Lung (tissue), 11 donors: ENCODE measurements at regions not wholly inside any gene's neighbourhood (a gene's known extent, or its start where the extent isn't known, plus 50 kb on each side); places are given as distances from the start of the nearest gene placed in this dataset.
A peak's percentile ranks its signal among the peaks of the same experiment; 100 is the strongest.

Experiments used
- ATAC-seq: fragments of 200-7000 bp; cut with Tn5 transposase; one replicate; pipeline ENCODE4 v1.9.1; 2020; ENCODE audit warnings: moderate number of reproducible peaks; ENCODE audit not compliant: insufficient read depth, low FRiP score
- DNase-seq, 3 donors: peaks; one replicate each; pipeline ENCODE4 v3.0.0-alpha.2; 2013 to 2017
- H3K27ac ChIP-seq, 2 donors: one replicate each; pipeline ENCODE4 v1.5.1; 2013; ENCODE audit warnings: mild to moderate bottlenecking in 2 of 2, moderate library complexity in 2 of 2, control low read depth in 1 of 2, inconsistent platforms in 1 of 2, low read depth in 1 of 2, low read length in 1 of 2
- H3K27me3 ChIP-seq, 3 donors: one replicate each; pipeline ENCODE4 v1.5.1; 2013; ENCODE audit warnings: low read length in 2 of 3; ENCODE audit not compliant: control insufficient read depth in 3 of 3, insufficient read depth in 3 of 3
- H3K36me3 ChIP-seq, 4 donors: one replicate each; pipeline ENCODE4 v1.5.1; 2013; ENCODE audit warnings: low read length in 4 of 4, mild to moderate bottlenecking in 1 of 4, moderate library complexity in 1 of 4; ENCODE audit not compliant: control insufficient read depth in 4 of 4, insufficient read depth in 4 of 4
- H3K4me1 ChIP-seq, 5 donors: one replicate each; pipeline ENCODE4 v1.5.1; 2013; ENCODE audit warnings: low read length in 5 of 5, mild to moderate bottlenecking in 2 of 5, moderate library complexity in 1 of 5; ENCODE audit not compliant: control insufficient read depth in 5 of 5, insufficient read depth in 5 of 5
- H3K4me3 ChIP-seq: one replicate; pipeline ENCODE4 v1.5.1; 2013; ENCODE audit warnings: mild to moderate bottlenecking, control low read depth, moderate library complexity
- H3K9ac ChIP-seq, 2 donors: one replicate each; pipeline ENCODE4 v1.5.1; 2013; ENCODE audit warnings: low read length in 2 of 2, control low read depth in 1 of 2; ENCODE audit not compliant: insufficient read depth in 1 of 2
- H3K9me3 ChIP-seq, 4 donors: one replicate each; pipeline ENCODE4 v1.5.1; 2013; ENCODE audit warnings: low read length in 3 of 4, mild to moderate bottlenecking in 1 of 4, moderate library complexity in 1 of 4; ENCODE audit not compliant: control insufficient read depth in 4 of 4, insufficient read depth in 3 of 4
- WGBS, 2 donors: extraction: QIAGEN DNeasy Blood & Tissue Kit; methylation state at CpG; one replicate each; pipeline ENCODE4 v1.1.7; 2013; 5-methylcytosine and 5-hydroxymethylcytosine counted together
- TF ChIP-seq, protein P1 (sequence below): IDR thresholded peaks from 2 replicates; pipeline ENCODE4 v1.5.1; 2012; ENCODE audit warnings: mild to moderate bottlenecking; ENCODE audit errors: control extremely low read depth, extremely low read depth
- donor health status: control.
- donor health status: control.
- donor health status: Bipolar disorder and iron deficiency.
- donor health status: healthy.
- donor health status: DM: yes; HTN: yes; CAD: no.

DNA sequence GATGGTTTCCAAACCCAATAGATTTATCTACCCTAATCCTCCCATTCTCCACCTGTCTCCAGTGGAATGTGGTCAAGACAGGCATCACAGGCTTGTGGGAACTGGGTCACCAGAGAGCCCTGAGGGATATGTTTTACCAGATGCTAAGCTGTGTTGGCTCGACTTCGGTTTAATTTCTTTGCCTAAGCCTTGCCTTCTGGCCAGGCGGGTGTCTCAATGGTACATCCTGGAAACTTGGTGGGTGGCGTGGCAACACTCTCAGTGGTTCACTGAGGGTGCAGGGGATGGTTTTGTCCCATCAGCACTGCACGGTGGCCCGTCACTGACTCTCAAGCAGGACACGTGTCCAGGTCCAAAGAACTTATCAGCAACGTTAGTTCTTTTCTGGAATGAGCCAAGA, 192.2 kb downstream of the TENT4A start:
- no peak for ATAC-seq
- H3K27ac ChIP-seq = no peak overlapping the region

DNA sequence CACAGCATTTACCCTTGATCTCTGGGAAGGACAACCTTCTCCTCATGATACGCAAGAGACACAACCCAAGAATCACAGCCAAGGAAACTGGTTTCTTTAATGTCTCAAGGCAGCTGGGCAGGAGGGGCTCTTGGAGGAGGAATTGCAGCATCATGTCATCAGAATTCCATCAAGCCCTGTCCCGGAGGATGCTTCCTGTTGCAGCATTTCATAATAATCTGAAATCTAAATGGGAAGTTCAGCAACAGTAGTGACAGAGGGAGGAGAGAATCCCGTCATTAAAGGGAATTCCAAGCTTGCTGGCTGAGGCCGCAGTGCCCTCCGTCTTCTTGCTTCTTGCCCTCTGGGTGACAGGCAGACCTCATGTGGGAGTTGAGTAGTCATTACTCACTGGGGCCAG, 192.7 kb downstream of the TENT4A start:
- Histone ChIP-seq H3K27ac (no peak overlapping the region), H3K9ac (no peak overlapping the region), H3K27me3 (no peaks in the 10 kb centered on the region), H3K36me3 (no peaks in the 10 kb centered on the region), H3K9me3 (peaks cover 0 to 11% (median 0%) of the 10 kb centered on the region in 4 donors), H3K4me3 (no peak overlapping the region), H3K4me1 (no peaks in the 10 kb centered on the region)
- no peak for ATAC-seq
- 70 to 77% methylated on average over 5 of the region's 5 CpGs for WGBS, 2 donors
- DNase-seq = peak in 2 of 3 donors; percentile 4
- TF ChIP-seq, protein P1, sequence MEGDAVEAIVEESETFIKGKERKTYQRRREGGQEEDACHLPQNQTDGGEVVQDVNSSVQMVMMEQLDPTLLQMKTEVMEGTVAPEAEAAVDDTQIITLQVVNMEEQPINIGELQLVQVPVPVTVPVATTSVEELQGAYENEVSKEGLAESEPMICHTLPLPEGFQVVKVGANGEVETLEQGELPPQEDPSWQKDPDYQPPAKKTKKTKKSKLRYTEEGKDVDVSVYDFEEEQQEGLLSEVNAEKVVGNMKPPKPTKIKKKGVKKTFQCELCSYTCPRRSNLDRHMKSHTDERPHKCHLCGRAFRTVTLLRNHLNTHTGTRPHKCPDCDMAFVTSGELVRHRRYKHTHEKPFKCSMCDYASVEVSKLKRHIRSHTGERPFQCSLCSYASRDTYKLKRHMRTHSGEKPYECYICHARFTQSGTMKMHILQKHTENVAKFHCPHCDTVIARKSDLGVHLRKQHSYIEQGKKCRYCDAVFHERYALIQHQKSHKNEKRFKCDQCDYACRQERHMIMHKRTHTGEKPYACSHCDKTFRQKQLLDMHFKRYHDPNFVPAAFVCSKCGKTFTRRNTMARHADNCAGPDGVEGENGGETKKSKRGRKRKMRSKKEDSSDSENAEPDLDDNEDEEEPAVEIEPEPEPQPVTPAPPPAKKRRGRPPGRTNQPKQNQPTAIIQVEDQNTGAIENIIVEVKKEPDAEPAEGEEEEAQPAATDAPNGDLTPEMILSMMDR = no peak

More for the DNA sequence above, 192.2 kb downstream of the TENT4A start:
- DNase-seq = peak in 1 of 3 donors; percentile 9
- Histone ChIP-seq H3K4me1 (no peaks in the 10 kb centered on the region), H3K9me3 (peaks cover 0 to 12% (median 0%) of the 10 kb centered on the region in 4 donors), H3K27me3 (no peaks in the 10 kb centered on the region), H3K36me3 (no peaks in the 10 kb centered on the region), H3K9ac (no peak overlapping the region), H3K4me3 (no peak overlapping the region)
- WGBS, 2 donors = 60 to 80% methylated on average over 8 of the region's 8 CpGs
- TF ChIP-seq, protein P1 = no peak

DNA sequence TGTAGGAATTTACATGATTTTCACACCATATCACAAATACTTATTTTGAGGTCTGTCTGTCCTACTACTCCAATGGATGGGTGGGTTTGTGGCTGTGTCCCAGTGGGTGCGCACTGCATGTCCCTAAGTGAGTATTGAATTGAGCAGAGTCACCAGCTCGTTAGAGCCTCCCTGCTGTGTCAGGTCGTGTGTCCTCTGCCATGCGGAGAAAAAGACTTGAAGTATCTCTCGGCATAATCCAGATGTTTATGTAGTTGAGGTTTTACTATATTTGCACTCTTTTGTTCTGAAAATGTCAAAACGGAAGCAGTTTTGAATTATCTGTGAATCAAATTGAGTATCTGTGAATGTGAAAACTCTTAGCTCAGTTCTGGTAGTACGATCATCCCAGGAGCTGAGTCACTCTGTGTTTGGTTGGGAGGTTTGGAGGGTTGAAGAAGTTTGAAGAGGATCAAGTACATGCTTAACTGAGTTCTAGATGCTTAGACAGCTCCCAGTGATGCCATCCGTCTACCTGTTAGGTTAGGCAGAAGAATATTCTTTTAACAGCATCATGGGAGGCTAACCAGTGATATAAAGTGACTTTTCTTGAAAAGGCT, 194.2 kb downstream of the TENT4A start:
- WGBS, 2 donors = 69 to 77% methylated on average over 8 of the region's 8 CpGs
- H3K36me3 ChIP-seq = no peaks in the 10 kb centered on the region
- no peak overlapping the region for H3K27ac ChIP-seq
- no peak overlapping the region for H3K9ac ChIP-seq
- no peak for ATAC-seq
- no peak for DNase-seq
- peaks cover 0 to 11% (median 0%) of the 10 kb centered on the region in 4 donors for H3K9me3 ChIP-seq
- H3K27me3 ChIP-seq = no peaks in the 10 kb centered on the region
- H3K4me1 ChIP-seq = no peaks in the 10 kb centered on the region
- H3K4me3 ChIP-seq = no peak overlapping the region
- TF ChIP-seq, protein P1 = no peak

DNA sequence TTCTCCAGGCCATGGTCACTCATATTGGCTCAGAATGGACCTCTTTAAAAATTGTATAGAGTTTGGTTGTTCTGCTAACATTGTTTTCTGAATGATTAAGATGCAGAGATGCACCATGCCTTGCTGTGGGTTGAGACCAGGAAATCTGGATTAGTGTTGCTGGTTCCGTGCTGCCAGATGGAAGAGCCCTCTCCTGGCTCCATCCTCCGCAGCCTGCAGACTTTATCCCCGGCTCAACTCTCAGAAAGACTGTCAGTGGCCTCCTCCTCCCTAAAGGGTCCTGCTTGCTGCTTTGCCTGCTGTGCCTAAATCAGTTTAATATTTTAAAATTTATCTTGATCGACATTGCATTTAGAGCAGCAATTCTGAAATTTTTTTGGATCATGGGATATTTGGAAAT, 196.7 kb downstream of the TENT4A start:
- no peak overlapping the region for H3K9ac ChIP-seq
- H3K4me1 ChIP-seq = no peaks in the 10 kb centered on the region
- TF ChIP-seq, protein P1 = no peak
- H3K27ac ChIP-seq = no peak overlapping the region
- no peaks in the 10 kb centered on the region for H3K36me3 ChIP-seq
- no peaks in the 10 kb centered on the region for H3K27me3 ChIP-seq
- H3K4me3 ChIP-seq = no peak overlapping the region
- no peak for ATAC-seq
- DNase-seq = no peak
- 80 to 81% methylated on average over 4 of the region's 4 CpGs for WGBS, 2 donors
- peaks cover 0 to 5% (median 0%) of the 10 kb centered on the region in 4 donors for H3K9me3 ChIP-seq
